ENCODE measurements at regions not wholly inside any gene's neighbourhood (a gene's known extent, or its start where the extent isn't known, plus 50 kb on each side); places are given as distances from the start of the nearest gene placed in this dataset.

- Histone ChIP-seq H3K9me1 (replicated peaks; ENCODE audit: control insufficient read depth, extremely low read depth, insufficient read depth, low read length) (no peaks in the 10 kb centered on the region), H4K20me1 (replicated peaks; ENCODE audit: control insufficient read depth, extremely low read depth, insufficient read depth, low read length) (no peaks in the 10 kb centered on the region), H2AFZ (ENCODE audit: low read depth, low read length) (no peak overlapping the region), H3K9me3 (replicated peaks; ENCODE audit: control insufficient read depth, insufficient read depth, low read length) (no peaks in the 10 kb centered on the region), H3K9ac (replicated peaks; ENCODE audit: extremely low read depth, insufficient read depth, low read length) (no peak overlapping the region), H3K4me2 (ENCODE audit: insufficient read depth, low read length) (no peak overlapping the region), H3K79me2 (ENCODE audit: control insufficient read depth, insufficient read depth, low read length) (no peaks in the 10 kb centered on the region), H3K4me3 (replicated peaks in 1 of 3; ENCODE audit: insufficient read depth in 1 of 3, low read depth in 1 of 3, low read length in 3 of 3) (no peak overlapping the region), H3K4me1 (ENCODE audit: control insufficient read depth, extremely low read depth, insufficient read depth, low read length) (no peaks in the 10 kb centered on the region), H3K36me3 (ENCODE audit: control insufficient read depth in 2 of 2, extremely low read depth in 1 of 2, insufficient read depth in 2 of 2, low read length in 2 of 2) (no peaks in the 10 kb centered on the region), H3K27ac (ENCODE audit: insufficient read depth, low read depth, low read length) (no peak overlapping the region), H3K27me3 (ENCODE audit: control insufficient read depth in 2 of 2, insufficient read depth in 2 of 2, low read length in 2 of 2) (no peaks in the 10 kb centered on the region)
- TF ChIP-seq MAX (IDR thresholded peaks at IDR 0.05; ENCODE audit: insufficient read depth, insufficient read length) = no peak
- no peak for TF ChIP-seq FOS (IDR thresholded peaks at IDR 0.05; ENCODE audit: borderline replicate concordance, insufficient read depth, low read length)
- no peak for TF ChIP-seq GATA2 (IDR thresholded peaks at IDR 0.05; ENCODE audit: insufficient read depth, insufficient read length, low read depth, low read length)
- TF ChIP-seq, protein P1, sequence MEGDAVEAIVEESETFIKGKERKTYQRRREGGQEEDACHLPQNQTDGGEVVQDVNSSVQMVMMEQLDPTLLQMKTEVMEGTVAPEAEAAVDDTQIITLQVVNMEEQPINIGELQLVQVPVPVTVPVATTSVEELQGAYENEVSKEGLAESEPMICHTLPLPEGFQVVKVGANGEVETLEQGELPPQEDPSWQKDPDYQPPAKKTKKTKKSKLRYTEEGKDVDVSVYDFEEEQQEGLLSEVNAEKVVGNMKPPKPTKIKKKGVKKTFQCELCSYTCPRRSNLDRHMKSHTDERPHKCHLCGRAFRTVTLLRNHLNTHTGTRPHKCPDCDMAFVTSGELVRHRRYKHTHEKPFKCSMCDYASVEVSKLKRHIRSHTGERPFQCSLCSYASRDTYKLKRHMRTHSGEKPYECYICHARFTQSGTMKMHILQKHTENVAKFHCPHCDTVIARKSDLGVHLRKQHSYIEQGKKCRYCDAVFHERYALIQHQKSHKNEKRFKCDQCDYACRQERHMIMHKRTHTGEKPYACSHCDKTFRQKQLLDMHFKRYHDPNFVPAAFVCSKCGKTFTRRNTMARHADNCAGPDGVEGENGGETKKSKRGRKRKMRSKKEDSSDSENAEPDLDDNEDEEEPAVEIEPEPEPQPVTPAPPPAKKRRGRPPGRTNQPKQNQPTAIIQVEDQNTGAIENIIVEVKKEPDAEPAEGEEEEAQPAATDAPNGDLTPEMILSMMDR (IDR thresholded peaks at IDR 0.05; ENCODE audit: extremely low read depth in 1 of 2, insufficient read depth in 1 of 2, low read depth in 1 of 2, low read length in 2 of 2) = no peak
- no peak for TF ChIP-seq POLR2AphosphoS5 (IDR thresholded peaks at IDR 0.05; ENCODE audit: insufficient read depth, low read depth, low read length)
- DNase-seq (ENCODE audit: low read depth, low spot score) (no peak), FAIRE-seq (no peak)
- POLR2A ChIA-PET = no interaction called here
- dilution Hi-C loops (cut with MboI; ENCODE audit: extremely low pct_ligation_motif_present, low sequenced_read_pairs) (no loop called here), intact Hi-C loops (cut with micrococcal nuclease) (no loop called here)
- BruUV-seq (replicated peaks) = no TSS peak
- CTCF ChIA-PET = no interaction called here
Observed at GRCh38 chrX:140848800-140849199, 139.2 kb downstream of the LINC00632 start.

DNA sequence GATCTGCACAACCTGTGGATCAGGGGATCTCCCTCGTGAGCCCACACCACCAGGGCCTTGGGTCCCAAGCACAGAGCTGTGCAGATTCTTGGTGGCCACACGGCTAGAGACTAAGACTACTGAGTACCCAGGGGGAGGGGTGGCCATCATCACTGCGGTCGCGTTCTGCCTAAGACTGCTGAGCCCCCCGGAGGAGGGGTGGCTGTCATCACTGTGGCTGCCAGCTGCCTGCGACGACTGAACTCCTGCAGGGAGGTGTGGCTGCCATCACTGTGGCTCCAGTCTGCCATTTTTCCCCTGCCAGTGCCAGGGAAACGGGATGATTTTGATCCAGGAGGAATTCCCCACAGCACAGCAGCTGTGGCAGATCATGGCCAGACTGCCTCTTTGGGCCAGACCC, 141.7 kb upstream of the SPANXB1 start:
- Histone ChIP-seq H3K9me3 (replicated peaks; ENCODE audit: control insufficient read depth, insufficient read depth, low read length) (no peaks in the 10 kb centered on the region), H3K4me3 (replicated peaks in 1 of 3; ENCODE audit: insufficient read depth in 1 of 3, low read depth in 1 of 3, low read length in 3 of 3) (no peak overlapping the region), H3K36me3 (ENCODE audit: control insufficient read depth in 2 of 2, extremely low read depth in 1 of 2, insufficient read depth in 2 of 2, low read length in 2 of 2) (no peaks in the 10 kb centered on the region), H3K27ac (ENCODE audit: insufficient read depth, low read depth, low read length) (no peak overlapping the region), H3K4me2 (ENCODE audit: insufficient read depth, low read length) (no peak overlapping the region), H4K20me1 (replicated peaks; ENCODE audit: control insufficient read depth, extremely low read depth, insufficient read depth, low read length) (no peaks in the 10 kb centered on the region), H3K9ac (replicated peaks; ENCODE audit: extremely low read depth, insufficient read depth, low read length) (no peak overlapping the region), H3K4me1 (ENCODE audit: control insufficient read depth, extremely low read depth, insufficient read depth, low read length) (no peaks in the 10 kb centered on the region), H3K27me3 (ENCODE audit: control insufficient read depth in 2 of 2, insufficient read depth in 2 of 2, low read length in 2 of 2) (no peaks in the 10 kb centered on the region), H3K9me1 (replicated peaks; ENCODE audit: control insufficient read depth, extremely low read depth, insufficient read depth, low read length) (no peaks in the 10 kb centered on the region), H3K79me2 (ENCODE audit: control insufficient read depth, insufficient read depth, low read length) (no peaks in the 10 kb centered on the region), H2AFZ (ENCODE audit: low read depth, low read length) (no peak overlapping the region)
- no peak for TF ChIP-seq GATA2 (IDR thresholded peaks at IDR 0.05; ENCODE audit: insufficient read depth, insufficient read length, low read depth, low read length)
- no peak for TF ChIP-seq FOS (IDR thresholded peaks at IDR 0.05; ENCODE audit: borderline replicate concordance, insufficient read depth, low read length)
- TF ChIP-seq EZH2 (IDR thresholded peaks at IDR 0.05; ENCODE audit: borderline replicate concordance, low read depth, low read length, severe bottlenecking) = no peak
- TF ChIP-seq POLR2AphosphoS5 (IDR thresholded peaks at IDR 0.05; ENCODE audit: insufficient read depth, low read depth, low read length) = no peak
- TF ChIP-seq POLR2A (IDR thresholded peaks at IDR 0.05; ENCODE audit: low read depth, low read length) = no peak
- no peak for TF ChIP-seq MAX (IDR thresholded peaks at IDR 0.05; ENCODE audit: insufficient read depth, insufficient read length)
- no peak for TF ChIP-seq JUN (IDR thresholded peaks at IDR 0.05; ENCODE audit: borderline replicate concordance, insufficient read depth, insufficient read length, low read depth)
- TF ChIP-seq, protein P1 (IDR thresholded peaks at IDR 0.05; ENCODE audit: extremely low read depth in 1 of 2, insufficient read depth in 1 of 2, low read depth in 1 of 2, low read length in 2 of 2) = no peak
- TF ChIP-seq MYC (IDR thresholded peaks at IDR 0.05; ENCODE audit: low read depth, low read length) = no peak
- intact Hi-C loops (cut with micrococcal nuclease) (no loop called here), dilution Hi-C loops (cut with MboI; ENCODE audit: extremely low pct_ligation_motif_present, low sequenced_read_pairs) (no loop called here)
- DNase-seq (ENCODE audit: low read depth, low spot score) = no peak
- ChIA-PET CTCF (no interaction called here), POLR2A (no interaction called here)
- FAIRE-seq = no peak
- BruUV-seq (replicated peaks) = no TSS peak
